Prostate gland (tissue), 2 donors: ENCODE measurements at regions not wholly inside any gene's neighbourhood (a gene's known extent, or its start where the extent isn't known, plus 50 kb on each side); places are given as distances from the start of the nearest gene placed in this dataset.

Experiments used
- DNase-seq: peaks from one replicate; pipeline ENCODE4 v3.0.0-alpha.2; 2019; ENCODE audit warnings: low spot score
- H3K27ac ChIP-seq, 2 donors: fragments of 200-600 bp; sonication (generic); 2 replicates each; pipeline ENCODE4 v1.5.1; 2017 to 2019
- H3K27me3 ChIP-seq: fragments of 200-600 bp; sonication (generic); replicated peaks from 2 replicates; pipeline ENCODE4 v1.5.1; 2019; ENCODE audit not compliant: insufficient read depth
- H3K36me3 ChIP-seq, 2 donors: fragments of 200-600 bp; sonication (generic); 1 replicate in 1 of 2; 2 replicates in 1 of 2; pipeline versions ENCODE4 v1.5.1 to v1.8.1; 2017 to 2019
- H3K4me1 ChIP-seq: fragments of 200-600 bp; sonication (generic); replicated peaks from 2 replicates; pipeline ENCODE4 v1.5.1; 2019
- H3K4me3 ChIP-seq, 2 donors: fragments of 200-600 bp; sonication (generic); 2 replicates each; pipeline ENCODE4 v1.5.1; 2017 to 2019
- H3K9me3 ChIP-seq: fragments of 200-600 bp; sonication (generic); 2 replicates; pipeline ENCODE4 v1.5.1; 2017
- POLR2A ChIP-seq: fragments of 450-650 bp; IDR thresholded peaks from one replicate; pipeline ENCODE4 v1.6.1; 2016; ENCODE audit warnings: antibody characterized with exemption, mild to moderate bottlenecking
- POLR2AphosphoS5 ChIP-seq: sonication (generic); formaldehyde crosslinking; IDR thresholded peaks from one replicate; pipeline ENCODE4 v1.6.1; 2017; ENCODE audit warnings: antibody characterized with exemption
- WGBS: methylation state at CpG from one replicate; pipeline ENCODE4 v1.1.5; 2018; 5-methylcytosine and 5-hydroxymethylcytosine counted together
- intact Hi-C: fragments of 100-400 bp; cut with DNase I; formaldehyde crosslinking; loops from one replicate; pipeline ENCODE4 v1.14.2; 2022
- TF ChIP-seq, protein P1 (sequence below), 4 experiments: fragments of 200-600 bp in 2 of 4; fragments of 450-650 bp in 2 of 4; sonication (generic) in 2 of 4; IDR thresholded peaks; 1 replicate in 3 of 4; 2 replicates in 1 of 4; pipeline ENCODE4 v1.5.1; 2016 to 2019; ENCODE audit warnings: antibody characterized with exemption in 4 of 4, mild to moderate bottlenecking in 2 of 4, moderate library complexity in 2 of 4

DNA sequence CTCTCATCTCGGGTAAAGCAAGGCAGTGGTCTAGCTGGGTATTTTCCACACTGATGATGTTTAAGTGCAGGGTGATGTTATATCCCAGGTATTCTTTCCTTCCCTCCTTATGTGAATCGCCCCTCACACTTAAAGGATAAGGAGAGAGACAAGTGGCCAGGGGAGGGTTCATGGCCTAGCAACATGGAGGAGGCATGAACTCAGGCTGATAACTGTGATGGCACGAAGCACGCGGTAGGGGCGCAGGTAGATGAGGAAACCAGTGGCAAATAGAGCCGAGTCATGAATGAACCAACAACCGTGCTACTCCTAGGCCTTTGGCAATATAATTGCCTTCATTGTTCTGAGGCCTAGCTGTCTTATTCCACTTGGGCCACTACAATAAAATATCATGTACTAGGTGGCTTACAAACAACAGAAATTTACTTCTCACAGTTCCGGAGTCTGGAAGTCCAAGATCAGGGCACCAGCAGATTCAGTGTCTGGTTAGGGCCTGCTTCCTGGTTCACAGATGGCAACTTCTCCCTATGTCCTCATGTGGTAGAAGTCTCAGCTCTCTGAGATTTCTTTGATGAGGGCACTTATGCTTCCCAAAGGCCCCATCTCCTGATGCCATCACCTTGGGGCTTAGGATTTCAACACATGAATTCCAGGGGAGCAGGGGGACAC is 56.0 kb upstream of the PIK3CG start:
- no peaks in the 10 kb centered on the region for H3K36me3 ChIP-seq
- no peaks in the 10 kb centered on the region for H3K4me1 ChIP-seq
- TF ChIP-seq, protein P1, sequence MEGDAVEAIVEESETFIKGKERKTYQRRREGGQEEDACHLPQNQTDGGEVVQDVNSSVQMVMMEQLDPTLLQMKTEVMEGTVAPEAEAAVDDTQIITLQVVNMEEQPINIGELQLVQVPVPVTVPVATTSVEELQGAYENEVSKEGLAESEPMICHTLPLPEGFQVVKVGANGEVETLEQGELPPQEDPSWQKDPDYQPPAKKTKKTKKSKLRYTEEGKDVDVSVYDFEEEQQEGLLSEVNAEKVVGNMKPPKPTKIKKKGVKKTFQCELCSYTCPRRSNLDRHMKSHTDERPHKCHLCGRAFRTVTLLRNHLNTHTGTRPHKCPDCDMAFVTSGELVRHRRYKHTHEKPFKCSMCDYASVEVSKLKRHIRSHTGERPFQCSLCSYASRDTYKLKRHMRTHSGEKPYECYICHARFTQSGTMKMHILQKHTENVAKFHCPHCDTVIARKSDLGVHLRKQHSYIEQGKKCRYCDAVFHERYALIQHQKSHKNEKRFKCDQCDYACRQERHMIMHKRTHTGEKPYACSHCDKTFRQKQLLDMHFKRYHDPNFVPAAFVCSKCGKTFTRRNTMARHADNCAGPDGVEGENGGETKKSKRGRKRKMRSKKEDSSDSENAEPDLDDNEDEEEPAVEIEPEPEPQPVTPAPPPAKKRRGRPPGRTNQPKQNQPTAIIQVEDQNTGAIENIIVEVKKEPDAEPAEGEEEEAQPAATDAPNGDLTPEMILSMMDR (IDR thresholded peaks at IDR 0.05) = no peak
- TF ChIP-seq POLR2A (no peak), POLR2AphosphoS5 (no peak)
- H3K4me3 ChIP-seq = no peak overlapping the region
- DNase-seq = no peak
- no peak overlapping the region for H3K27ac ChIP-seq
- 91% methylated on average over 9 of the region's 9 CpGs for WGBS
- intact Hi-C loops = no loop called here
- no peaks in the 10 kb centered on the region for H3K9me3 ChIP-seq
- H3K27me3 ChIP-seq = no peaks in the 10 kb centered on the region

GRCh38 chr7:106811472-106811871 is 53.6 kb upstream of the PIK3CG start:
- Histone ChIP-seq H3K36me3 (no peaks in the 10 kb centered on the region), H3K27ac (no peak overlapping the region), H3K27me3 (no peaks in the 10 kb centered on the region), H3K9me3 (no peaks in the 10 kb centered on the region), H3K4me3 (no peak overlapping the region), H3K4me1 (no peaks in the 10 kb centered on the region)
- 64% methylated on average over 3 of the region's 3 CpGs for WGBS
- TF ChIP-seq POLR2A = no peak
- TF ChIP-seq, protein P1 (IDR thresholded peaks at IDR 0.05) = no peak
- intact Hi-C loops = no loop called here
- DNase-seq = no peak

DNA sequence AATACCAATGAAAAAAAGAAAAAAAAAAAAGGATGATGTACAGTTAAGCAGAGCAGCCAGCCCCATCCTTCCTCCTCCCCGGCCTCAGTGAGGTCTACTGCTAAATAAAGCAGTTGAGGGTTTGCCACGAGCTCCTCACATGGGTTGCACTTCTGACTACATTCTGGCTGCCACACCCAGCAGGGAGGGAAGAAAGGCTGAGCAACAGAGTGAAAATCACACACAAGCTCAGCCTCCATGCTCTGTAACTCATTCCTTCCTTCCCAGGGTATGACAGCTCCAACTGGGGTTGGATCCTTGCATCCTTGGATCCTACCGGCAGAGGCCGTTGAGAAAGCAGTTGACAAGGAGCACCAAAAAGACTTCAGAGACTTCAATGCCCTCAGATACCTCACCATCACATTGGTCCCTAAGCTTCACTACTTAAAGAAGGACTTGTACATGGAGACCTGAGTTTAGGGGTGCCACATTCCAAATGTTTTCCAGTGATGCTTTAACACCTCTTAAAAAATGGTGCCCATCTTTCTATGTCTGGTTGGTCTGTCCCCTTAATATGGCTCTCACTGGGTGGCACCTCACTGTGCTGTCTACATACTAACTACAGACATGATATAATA is 52.9 kb upstream of the PIK3CG start:
- Histone ChIP-seq H3K9me3 (no peaks in the 10 kb centered on the region), H3K4me1 (no peaks in the 10 kb centered on the region), H3K27ac (no peak overlapping the region), H3K27me3 (no peaks in the 10 kb centered on the region), H3K36me3 (no peaks in the 10 kb centered on the region), H3K4me3 (no peak overlapping the region)
- intact Hi-C loops = no loop called here
- DNase-seq = no peak
- WGBS = 81% methylated on average over 4 of the region's 4 CpGs
- TF ChIP-seq, protein P1 (IDR thresholded peaks at IDR 0.05) = no peak
- TF ChIP-seq POLR2A (no peak), POLR2AphosphoS5 (no peak)

- no peak overlapping the region for H3K27ac ChIP-seq
- TF ChIP-seq POLR2A = no peak
- no peak for TF ChIP-seq POLR2AphosphoS5
- TF ChIP-seq, protein P1 (IDR thresholded peaks at IDR 0.05) = no peak
- no peak overlapping the region for H3K4me3 ChIP-seq
- intact Hi-C loops = no loop called here
- no peaks in the 10 kb centered on the region for H3K4me1 ChIP-seq
- H3K9me3 ChIP-seq = no peaks in the 10 kb centered on the region
- DNase-seq = no peak
- WGBS = 56% methylated on average over 6 of the region's 6 CpGs
- no peaks in the 10 kb centered on the region for H3K36me3 ChIP-seq
- H3K27me3 ChIP-seq = no peaks in the 10 kb centered on the region
Measured at GRCh38 chr7:106813705-106814305, 51.3 kb upstream of the PIK3CG start.

GRCh38 chr7:106814887-106815286 is 50.2 kb upstream of the PIK3CG start:
- Histone ChIP-seq H3K27me3 (no peaks in the 10 kb centered on the region), H3K9me3 (no peaks in the 10 kb centered on the region), H3K4me1 (no peaks in the 10 kb centered on the region), H3K4me3 (no peak overlapping the region), H3K27ac (no peak overlapping the region), H3K36me3 (no peaks in the 10 kb centered on the region)
- WGBS = 77% methylated on average over 7 of the region's 7 CpGs
- intact Hi-C loops = no loop called here
- TF ChIP-seq, protein P1 (IDR thresholded peaks at IDR 0.05) = no peak
- no peak for TF ChIP-seq POLR2AphosphoS5
- no peak for TF ChIP-seq POLR2A
- no peak for DNase-seq
